Neuronal stem cell (in vitro differentiated cells): ENCODE measurements at regions not wholly inside any gene's neighbourhood (a gene's known extent, or its start where the extent isn't known, plus 50 kb on each side); places are given as distances from the start of the nearest gene placed in this dataset.

Source experiments
- DNase-seq: peaks from one replicate; pipeline ENCODE4 v3.0.0-alpha.2; 2013; ENCODE audit warnings: low spot score
- H2AFZ ChIP-seq: one replicate; pipeline ENCODE4 v1.6.1; 2013; ENCODE audit warnings: mild to moderate bottlenecking, low read length, inconsistent platforms
- H2AK5ac ChIP-seq: 2 replicates; pipeline ENCODE4 v1.6.1; 2013; ENCODE audit warnings: low read depth, mild to moderate bottlenecking, inconsistent platforms, low read length, moderate library complexity, mixed read lengths
- H2BK120ac ChIP-seq: 2 replicates; pipeline ENCODE4 v1.6.1; 2013; ENCODE audit warnings: low read depth, mild to moderate bottlenecking, inconsistent platforms, low read length, moderate library complexity, mixed read lengths
- H2BK12ac ChIP-seq: one replicate; pipeline ENCODE4 v1.6.1; 2013; ENCODE audit warnings: low read length, inconsistent platforms
- H2BK15ac ChIP-seq: 2 replicates; pipeline ENCODE4 v1.6.1; 2013; ENCODE audit warnings: mild to moderate bottlenecking, low read length, inconsistent platforms, mixed read lengths
- H2BK5ac ChIP-seq: one replicate; pipeline ENCODE4 v1.6.1; 2013; ENCODE audit warnings: inconsistent platforms, mild to moderate bottlenecking, low read length, moderate library complexity
- H3K14ac ChIP-seq: one replicate; pipeline ENCODE4 v1.6.1; 2013; ENCODE audit warnings: low read length, inconsistent platforms
- H3K18ac ChIP-seq: 2 replicates; pipeline ENCODE4 v1.6.1; 2013; ENCODE audit warnings: low read length, inconsistent platforms
- H3K23ac ChIP-seq: 2 replicates; pipeline ENCODE4 v1.6.1; 2013; ENCODE audit warnings: low read depth, mild to moderate bottlenecking, mixed read lengths, low read length, inconsistent platforms; ENCODE audit not compliant: poor library complexity
- H3K27ac ChIP-seq: replicated peaks from 3 replicates; pipeline ENCODE4 v1.5.1; 2013; ENCODE audit warnings: low read length, inconsistent platforms
- H3K27me3 ChIP-seq, 3 experiments: 2 replicates each; pipeline ENCODE4 v1.6.1; 2013; ENCODE audit warnings: low read length in 3 of 3, mild to moderate bottlenecking in 2 of 3, inconsistent platforms in 1 of 3, low read depth in 1 of 3, mixed read lengths in 1 of 3, moderate library complexity in 1 of 3; ENCODE audit not compliant: control insufficient read depth in 3 of 3, insufficient read depth in 3 of 3
- H3K36me3 ChIP-seq, 2 donors: replicated peaks in 1 of 2; 2 replicates each; pipeline ENCODE4 v1.6.1; 2013; ENCODE audit warnings: low read length in 2 of 2; ENCODE audit not compliant: control insufficient read depth in 2 of 2, insufficient read depth in 2 of 2
- H3K4ac ChIP-seq: 2 replicates; pipeline ENCODE4 v1.6.1; 2013; ENCODE audit warnings: inconsistent platforms, mild to moderate bottlenecking, low read length, moderate library complexity
- H3K4me1 ChIP-seq, 2 donors: 1 replicate in 1 of 2; 2 replicates in 1 of 2; pipeline ENCODE4 v1.6.1; 2013; ENCODE audit warnings: low read length in 2 of 2, low read depth in 1 of 2; ENCODE audit not compliant: control insufficient read depth in 2 of 2, insufficient read depth in 1 of 2
- H3K4me2 ChIP-seq: one replicate; pipeline ENCODE4 v1.6.1; 2013; ENCODE audit warnings: mild to moderate bottlenecking, low read length, inconsistent platforms; ENCODE audit not compliant: insufficient read depth, poor library complexity, severe bottlenecking
- H3K4me3 ChIP-seq, 2 donors: 2 replicates each; pipeline ENCODE4 v1.5.1; 2013; ENCODE audit warnings: low read length in 2 of 2, mild to moderate bottlenecking in 2 of 2, inconsistent platforms in 1 of 2, moderate library complexity in 1 of 2
- H3K79me1 ChIP-seq: one replicate; pipeline ENCODE4 v1.6.1; 2013; ENCODE audit warnings: low read depth, mild to moderate bottlenecking, inconsistent platforms, low read length, moderate library complexity
- H3K9ac ChIP-seq: one replicate; pipeline ENCODE4 v1.6.1; 2013; ENCODE audit warnings: mild to moderate bottlenecking, low read depth, low read length, inconsistent platforms; ENCODE audit not compliant: poor library complexity
- H3K9me3 ChIP-seq, 2 donors: replicated peaks in 1 of 2; 2 replicates each; pipeline versions ENCODE3 to v1.6.1; 2013; ENCODE audit warnings: low read length in 2 of 2, mild to moderate bottlenecking in 2 of 2, inconsistent platforms in 1 of 2, low read depth in 1 of 2, mixed read lengths in 1 of 2, moderate library complexity in 1 of 2; ENCODE audit not compliant: control insufficient read depth in 2 of 2, insufficient read depth in 1 of 2
- H4K8ac ChIP-seq: one replicate; pipeline ENCODE4 v1.6.1; 2013; ENCODE audit warnings: low read depth, mild to moderate bottlenecking, inconsistent platforms, low read length, moderate library complexity
- H4K91ac ChIP-seq: one replicate; pipeline ENCODE4 v1.6.1; 2013; ENCODE audit warnings: low read length, low read depth, mild to moderate bottlenecking, inconsistent platforms; ENCODE audit not compliant: poor library complexity
- WGBS, 2 donors: extraction: QIAGEN DNeasy Blood & Tissue Kit; methylation state at CpG; one replicate each; pipeline ENCODE4 v1.1.7; 2013; ENCODE audit warnings: missing lambda C conversion rate in 2 of 2, mixed read lengths in 1 of 2; ENCODE audit not compliant: insufficient read length in 2 of 2, insufficient replicate concordance in 1 of 2; ENCODE audit errors: extremely low coverage in 2 of 2; 5-methylcytosine and 5-hydroxymethylcytosine counted together

DNA sequence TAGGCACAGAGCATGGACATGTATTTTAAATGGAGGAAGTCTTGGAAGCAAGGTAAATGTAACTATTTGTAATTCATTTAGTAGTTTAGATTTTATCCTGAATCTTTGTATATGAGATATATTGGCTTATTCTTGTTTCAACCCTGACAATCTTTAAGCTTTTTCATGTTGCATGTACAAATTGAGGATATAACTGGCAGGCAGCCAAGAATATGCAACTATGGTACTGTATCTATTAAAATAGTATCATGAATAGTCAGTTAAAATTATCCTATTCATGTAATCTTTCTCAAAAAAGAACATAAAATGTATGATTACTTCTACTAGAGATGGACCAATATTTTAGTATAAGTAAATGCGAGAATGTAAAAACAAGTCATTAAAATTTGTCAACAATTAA lies 1141.5 kb downstream of the PCDH18 start:
- Histone ChIP-seq H3K23ac (no peak overlapping the region), H3K4me1 (no peaks in the 10 kb centered on the region), H3K9me3 (no peaks in the 10 kb centered on the region), H3K9ac (no peak overlapping the region), H2BK15ac (no peak overlapping the region), H2BK5ac (no peak overlapping the region), H3K27me3 (no peaks in the 10 kb centered on the region), H3K27ac (no peak overlapping the region), H3K4ac (no peak overlapping the region), H4K91ac (no peak overlapping the region), H2AK5ac (no peak overlapping the region), H3K4me2 (no peak overlapping the region), H3K4me3 (no peak overlapping the region), H2AFZ (no peak overlapping the region), H3K14ac (no peak overlapping the region), H3K79me1 (no peaks in the 10 kb centered on the region), H3K18ac (no peak overlapping the region), H3K36me3 (no peaks in the 10 kb centered on the region), H4K8ac (no peak overlapping the region), H2BK12ac (no peak overlapping the region), H2BK120ac (no peak overlapping the region)
- no peak for DNase-seq
- no CpG with 5 or more reads among the region's 1 CpG for WGBS, 2 donors

GRCh38 chr4:136383082-136383481 lies 1149.2 kb downstream of the PCDH18 start:
- Histone ChIP-seq H2AK5ac (no peak overlapping the region), H3K9me3 (no peaks in the 10 kb centered on the region), H3K79me1 (no peaks in the 10 kb centered on the region), H3K4me2 (no peak overlapping the region), H2BK120ac (no peak overlapping the region), H3K4me3 (no peak overlapping the region), H3K9ac (no peak overlapping the region), H2BK12ac (no peak overlapping the region), H2BK15ac (no peak overlapping the region), H4K91ac (no peak overlapping the region), H2AFZ (no peak overlapping the region), H3K18ac (no peak overlapping the region), H3K36me3 (no peaks in the 10 kb centered on the region), H3K14ac (no peak overlapping the region), H3K23ac (no peak overlapping the region), H4K8ac (no peak overlapping the region), H3K4ac (no peak overlapping the region), H2BK5ac (no peak overlapping the region), H3K27ac (no peak overlapping the region), H3K27me3 (no peaks in the 10 kb centered on the region), H3K4me1 (no peaks in the 10 kb centered on the region)
- WGBS, 2 donors: no CpG with 5 or more reads among the region's 1 CpG
- DNase-seq: no peak

GRCh38 chr4:136371231-136371630 lies 1161.1 kb downstream of the PCDH18 start:
- Histone ChIP-seq H3K36me3 (no peaks in the 10 kb centered on the region), H4K8ac (no peak overlapping the region), H3K4me3 (no peak overlapping the region), H3K18ac (no peak overlapping the region), H3K23ac (no peak overlapping the region), H3K4ac (no peak overlapping the region), H3K27ac (no peak overlapping the region), H3K9ac (no peak overlapping the region), H3K9me3 (no peaks in the 10 kb centered on the region), H3K14ac (no peak overlapping the region), H3K4me2 (no peak overlapping the region), H3K79me1 (no peaks in the 10 kb centered on the region), H3K27me3 (no peaks in the 10 kb centered on the region), H2BK15ac (no peak overlapping the region), H2BK120ac (no peak overlapping the region), H4K91ac (no peak overlapping the region), H2AFZ (no peak overlapping the region), H3K4me1 (no peaks in the 10 kb centered on the region), H2BK12ac (no peak overlapping the region), H2AK5ac (no peak overlapping the region), H2BK5ac (no peak overlapping the region)
- DNase-seq: no peak
- WGBS, 2 donors: no CpG with 5 or more reads among the region's 2 CpGs

DNA sequence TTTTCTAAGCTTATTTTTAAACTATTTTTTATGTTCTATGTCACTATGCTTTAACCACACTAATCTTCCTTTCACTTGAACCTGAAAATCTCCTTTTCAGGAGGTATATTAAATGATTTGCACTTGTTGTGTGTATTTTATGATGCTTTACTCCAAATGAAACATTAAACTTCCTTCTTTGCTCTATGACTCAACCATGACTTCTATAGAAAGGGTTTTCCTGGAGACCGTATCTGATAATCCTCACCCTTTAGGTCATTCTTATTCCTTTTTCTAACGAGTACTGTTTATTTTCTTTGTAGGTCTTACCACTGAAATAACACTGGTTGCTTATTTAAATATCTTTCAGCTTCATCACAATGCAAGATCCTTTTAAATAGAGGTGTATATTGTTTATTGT lies 1163.2 kb downstream of the PCDH18 start:
- Histone ChIP-seq H2AK5ac (no peak overlapping the region), H2BK15ac (no peak overlapping the region), H4K8ac (no peak overlapping the region), H2AFZ (no peak overlapping the region), H4K91ac (no peak overlapping the region), H3K27me3 (no peaks in the 10 kb centered on the region), H3K4me1 (no peaks in the 10 kb centered on the region), H2BK12ac (no peak overlapping the region), H3K23ac (no peak overlapping the region), H3K18ac (no peak overlapping the region), H2BK5ac (no peak overlapping the region), H3K4ac (no peak overlapping the region), H3K4me3 (no peak overlapping the region), H3K14ac (no peak overlapping the region), H3K79me1 (no peaks in the 10 kb centered on the region), H3K4me2 (no peak overlapping the region), H3K27ac (no peak overlapping the region), H3K9me3 (no peaks in the 10 kb centered on the region), H3K36me3 (no peaks in the 10 kb centered on the region), H2BK120ac (no peak overlapping the region), H3K9ac (no peak overlapping the region)
- no CpG with 5 or more reads among the region's 2 CpGs for WGBS, 2 donors
- DNase-seq: no peak
